ENCODE measurements at regions not wholly inside any gene's neighbourhood (a gene's known extent, or its start where the extent isn't known, plus 50 kb on each side); places are given as distances from the start of the nearest gene placed in this dataset.

GRCh38 chr7:9776900-9777299 is 1196.8 kb upstream of the PHF14 start:
- peak; percentile 85 for TF ChIP-seq REST (IDR thresholded peaks at IDR 0.05; ENCODE audit: low read depth)
- no peak for TF ChIP-seq EP300 (IDR thresholded peaks at IDR 0.05; ENCODE audit: borderline replicate concordance)
- TF ChIP-seq FOXM1 (IDR thresholded peaks at IDR 0.05; ENCODE audit: borderline replicate concordance, low read depth): no peak
- TF ChIP-seq RAD21 (IDR thresholded peaks at IDR 0.05; ENCODE audit: low read depth): no peak

- no peak for TF ChIP-seq USF1 (IDR thresholded peaks at IDR 0.05)
Observed at GRCh38 chr7:9778367-9778766, 1195.3 kb upstream of the PHF14 start.

GRCh38 chr7:9781710-9782109 is 1192.0 kb upstream of the PHF14 start:
- no peak for TF ChIP-seq NFIC (IDR thresholded peaks at IDR 0.05)
- no peak for TF ChIP-seq TCF12 (IDR thresholded peaks at IDR 0.05; ENCODE audit: low read depth)
- TF ChIP-seq RAD21 (IDR thresholded peaks at IDR 0.05; ENCODE audit: low read depth): no peak
- no peak for TF ChIP-seq FOXM1 (IDR thresholded peaks at IDR 0.05; ENCODE audit: borderline replicate concordance, low read depth)
- no peak for TF ChIP-seq EP300 (IDR thresholded peaks at IDR 0.05; ENCODE audit: borderline replicate concordance)
- no peak for TF ChIP-seq MAX (IDR thresholded peaks at IDR 0.05)
- TF ChIP-seq CEBPB (IDR thresholded peaks at IDR 0.05): no peak
- TF ChIP-seq REST (IDR thresholded peaks at IDR 0.05; ENCODE audit: low read depth): no peak
- no peak for TF ChIP-seq USF1 (IDR thresholded peaks at IDR 0.05)
- TF ChIP-seq TEAD4 (IDR thresholded peaks at IDR 0.05): no peak
- no peak for TF ChIP-seq TAF1 (IDR thresholded peaks at IDR 0.05; ENCODE audit: low read depth)
- no peak for TF ChIP-seq YY1 (IDR thresholded peaks at IDR 0.05; ENCODE audit: low read depth)

- TF ChIP-seq REST (IDR thresholded peaks at IDR 0.05; ENCODE audit: low read depth) (no peak), USF1 (IDR thresholded peaks at IDR 0.05) (no peak), CREB1 (IDR thresholded peaks at IDR 0.05; ENCODE audit: low read depth) (no peak), CEBPB (IDR thresholded peaks at IDR 0.05) (no peak), TAF1 (IDR thresholded peaks at IDR 0.05; ENCODE audit: low read depth) (no peak), RAD21 (IDR thresholded peaks at IDR 0.05; ENCODE audit: low read depth) (no peak), TCF12 (IDR thresholded peaks at IDR 0.05; ENCODE audit: low read depth) (no peak), TEAD4 (IDR thresholded peaks at IDR 0.05) (no peak), ZBTB7A (IDR thresholded peaks at IDR 0.05; ENCODE audit: low read depth) (no peak), NFIC (IDR thresholded peaks at IDR 0.05) (no peak), FOXM1 (IDR thresholded peaks at IDR 0.05; ENCODE audit: borderline replicate concordance, low read depth) (no peak), MAX (IDR thresholded peaks at IDR 0.05) (no peak), YY1 (IDR thresholded peaks at IDR 0.05; ENCODE audit: low read depth) (no peak), EGR1 (IDR thresholded peaks at IDR 0.05) (no peak), EP300 (IDR thresholded peaks at IDR 0.05; ENCODE audit: borderline replicate concordance) (no peak)
Observed at GRCh38 chr7:9782275-9782674, 1191.4 kb upstream of the PHF14 start.

GRCh38 chr7:9785211-9785610 is 1188.5 kb upstream of the PHF14 start:
- TF ChIP-seq TAF1 (IDR thresholded peaks at IDR 0.05; ENCODE audit: low read depth): no peak
- no peak for TF ChIP-seq NFIC (IDR thresholded peaks at IDR 0.05)
- no peak for TF ChIP-seq MAX (IDR thresholded peaks at IDR 0.05)
- TF ChIP-seq CREB1 (IDR thresholded peaks at IDR 0.05; ENCODE audit: low read depth): no peak

All from Ishikawa (cell line).